22Rv1 (cell line): ENCODE measurements at regions not wholly inside any gene's neighbourhood (a gene's known extent, or its start where the extent isn't known, plus 50 kb on each side); places are given as distances from the start of the nearest gene placed in this dataset.

Source experiments
- ZFX ChIP-seq: fragments of 450-650 bp; IDR thresholded peaks from 2 replicates; pipeline ENCODE4 v1.6.1; 2017; ENCODE audit warnings: antibody characterized with exemption, borderline replicate concordance
- TF ChIP-seq, protein P1 (sequence below): fragments of 450-650 bp; IDR thresholded peaks from 2 replicates; pipeline ENCODE4 v1.5.1; 2017; ENCODE audit warnings: mild to moderate bottlenecking

DNA sequence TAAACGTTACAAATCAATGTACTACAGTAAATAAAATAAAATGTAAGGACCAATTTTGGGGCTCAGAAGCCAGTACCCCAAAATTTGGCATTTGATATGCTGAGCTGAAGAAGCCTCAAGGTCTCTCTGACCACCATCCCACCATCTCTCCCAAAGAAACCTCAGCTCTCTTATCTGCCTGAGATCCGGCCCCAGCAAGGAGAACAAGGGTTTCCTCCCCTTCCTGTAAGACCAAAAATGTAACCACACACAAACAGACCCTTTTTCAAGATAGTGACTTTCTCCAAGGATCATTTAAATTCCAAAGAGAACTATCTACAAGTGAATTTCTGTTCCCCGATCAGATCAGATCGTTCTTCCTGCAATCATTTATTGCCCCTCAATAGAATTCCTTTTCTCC is 68.1 kb upstream of the SLC45A1 start:
- TF ChIP-seq, protein P1, sequence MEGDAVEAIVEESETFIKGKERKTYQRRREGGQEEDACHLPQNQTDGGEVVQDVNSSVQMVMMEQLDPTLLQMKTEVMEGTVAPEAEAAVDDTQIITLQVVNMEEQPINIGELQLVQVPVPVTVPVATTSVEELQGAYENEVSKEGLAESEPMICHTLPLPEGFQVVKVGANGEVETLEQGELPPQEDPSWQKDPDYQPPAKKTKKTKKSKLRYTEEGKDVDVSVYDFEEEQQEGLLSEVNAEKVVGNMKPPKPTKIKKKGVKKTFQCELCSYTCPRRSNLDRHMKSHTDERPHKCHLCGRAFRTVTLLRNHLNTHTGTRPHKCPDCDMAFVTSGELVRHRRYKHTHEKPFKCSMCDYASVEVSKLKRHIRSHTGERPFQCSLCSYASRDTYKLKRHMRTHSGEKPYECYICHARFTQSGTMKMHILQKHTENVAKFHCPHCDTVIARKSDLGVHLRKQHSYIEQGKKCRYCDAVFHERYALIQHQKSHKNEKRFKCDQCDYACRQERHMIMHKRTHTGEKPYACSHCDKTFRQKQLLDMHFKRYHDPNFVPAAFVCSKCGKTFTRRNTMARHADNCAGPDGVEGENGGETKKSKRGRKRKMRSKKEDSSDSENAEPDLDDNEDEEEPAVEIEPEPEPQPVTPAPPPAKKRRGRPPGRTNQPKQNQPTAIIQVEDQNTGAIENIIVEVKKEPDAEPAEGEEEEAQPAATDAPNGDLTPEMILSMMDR = no peak
- no peak for TF ChIP-seq ZFX
